ENCODE measurements at regions not wholly inside any gene's neighbourhood (a gene's known extent, or its start where the extent isn't known, plus 50 kb on each side); places are given as distances from the start of the nearest gene placed in this dataset.

DNA sequence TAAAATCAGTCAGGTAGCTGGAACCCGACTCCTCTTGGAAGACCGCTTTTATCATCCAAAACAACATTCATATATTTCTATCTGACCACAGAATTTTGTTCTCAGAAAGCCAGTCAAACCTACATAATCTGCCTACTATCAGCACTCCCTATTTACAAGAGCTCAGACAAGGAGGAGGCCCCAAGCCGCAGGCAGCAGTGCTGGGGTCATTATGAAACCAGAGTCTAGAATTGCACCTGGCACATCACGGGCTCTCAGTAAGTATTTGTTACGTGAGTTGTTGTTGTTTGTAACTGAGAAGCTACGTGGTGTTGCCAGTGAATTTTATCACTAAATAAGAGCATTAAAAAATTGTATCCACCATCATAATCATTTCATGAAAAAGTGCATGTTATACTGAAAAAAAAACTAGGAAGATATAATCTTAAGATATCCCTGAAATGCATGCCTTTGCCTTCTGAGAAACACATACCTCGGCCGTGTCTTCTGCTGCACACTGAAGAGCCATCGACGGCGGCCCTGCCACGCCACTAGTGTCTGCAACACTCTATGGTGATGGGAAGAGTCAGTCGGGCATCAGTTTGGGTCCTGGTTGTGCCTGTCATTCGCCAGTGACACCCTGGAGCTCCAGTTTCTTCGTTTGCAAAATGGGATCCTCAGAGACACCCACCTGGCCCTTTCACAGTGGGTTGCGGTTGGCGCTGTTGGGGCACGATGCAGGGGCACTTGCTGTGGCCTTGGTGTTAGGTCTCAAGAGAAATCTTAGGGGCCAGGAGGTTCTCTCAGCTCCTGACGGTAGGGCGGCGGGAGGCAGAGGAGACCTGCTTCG is 505.9 kb downstream of the EIPR1 start:
- DNase-seq (ENCODE audit: low read depth) = no peak

DNA sequence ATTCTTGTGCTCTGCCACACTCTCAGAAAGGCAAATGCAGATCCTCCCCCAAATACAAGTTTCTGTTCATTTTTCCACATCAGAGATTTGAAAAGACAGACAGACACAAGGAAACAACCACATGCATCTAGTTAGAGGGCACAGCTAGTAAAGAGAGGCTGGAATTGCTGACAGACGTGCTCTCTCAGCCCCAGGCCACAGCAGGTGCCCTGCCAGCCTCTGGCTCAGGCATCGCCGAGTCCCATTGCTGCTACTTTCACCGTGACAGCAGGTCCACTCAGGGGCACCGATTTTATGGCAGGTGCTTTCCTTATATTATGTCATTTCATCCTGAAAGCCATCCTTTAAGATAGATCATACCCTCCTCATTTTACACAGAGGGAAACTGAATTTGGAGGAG is 507.5 kb downstream of the EIPR1 start:
- no peak for DNase-seq (ENCODE audit: low read depth)

DNA sequence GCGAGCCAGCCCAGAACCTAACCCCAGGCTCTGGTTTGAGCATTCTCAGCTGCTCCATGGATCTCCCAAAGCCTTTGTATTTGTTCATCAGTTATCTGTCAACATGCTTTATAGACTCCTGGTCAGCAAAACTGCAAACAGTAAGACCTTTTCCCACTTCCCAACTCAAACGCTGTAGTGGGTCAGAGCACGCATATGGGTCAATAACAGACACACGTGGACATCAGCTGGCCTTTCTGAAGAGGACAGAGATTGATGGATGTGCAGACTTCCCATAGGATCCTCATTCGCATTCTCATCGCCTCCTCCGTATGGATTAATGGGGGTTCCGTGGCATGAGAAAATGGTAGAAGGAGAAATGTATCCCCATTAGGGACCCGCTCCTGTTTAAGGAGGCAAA is 508.1 kb downstream of the EIPR1 start:
- no peak for DNase-seq (ENCODE audit: low read depth)

DNA sequence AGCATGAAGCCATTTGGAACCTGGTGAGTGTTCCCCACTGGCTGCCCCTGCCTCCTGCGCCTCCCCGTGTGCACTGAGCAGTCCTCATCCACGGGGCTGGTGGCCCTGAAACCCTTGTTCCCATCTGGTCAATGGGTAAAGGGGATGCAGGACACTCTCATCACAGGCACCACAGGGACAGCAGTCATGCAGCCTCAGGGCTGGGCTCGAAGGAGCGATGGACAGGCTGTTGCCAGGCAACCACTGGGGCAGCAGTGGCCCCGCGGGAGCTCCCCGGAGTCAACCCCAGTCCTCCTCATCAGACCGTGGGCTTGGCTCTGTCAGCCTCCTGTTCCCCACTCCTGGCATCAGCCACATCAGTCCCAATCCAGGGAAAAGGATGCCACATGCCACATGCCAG is 509.5 kb downstream of the EIPR1 start:
- DNase-seq (ENCODE audit: low read depth) = no peak

DNA sequence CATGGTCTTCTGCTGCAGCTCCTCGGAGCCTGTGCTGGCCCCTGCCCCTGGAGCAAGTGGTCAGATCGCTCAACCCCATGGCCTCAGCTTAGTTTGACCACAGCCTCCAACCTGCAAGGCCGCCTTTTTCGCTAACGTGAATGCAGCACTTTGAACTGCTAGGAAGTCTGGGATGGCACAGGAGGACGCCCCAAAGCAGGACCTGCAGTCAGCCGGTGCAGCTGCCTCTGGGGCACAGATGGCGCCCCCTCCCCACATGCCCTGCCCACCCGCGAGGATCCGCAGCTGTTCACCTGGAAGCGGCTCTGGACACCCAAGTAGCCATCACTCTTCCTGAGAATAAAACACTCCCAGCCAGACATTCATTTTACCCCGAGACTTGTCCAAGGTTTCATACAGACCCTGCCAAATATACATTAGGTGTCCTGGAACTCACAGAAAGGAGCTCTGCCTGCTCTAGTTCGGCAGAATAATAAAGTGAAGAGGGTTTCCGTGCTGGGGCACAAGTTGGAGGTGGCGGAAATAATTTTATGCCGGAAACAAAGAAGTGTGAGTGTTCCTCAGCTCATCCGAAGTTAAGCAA is 510.1 kb downstream of the EIPR1 start:
- no peak for DNase-seq (ENCODE audit: low read depth)

DNA sequence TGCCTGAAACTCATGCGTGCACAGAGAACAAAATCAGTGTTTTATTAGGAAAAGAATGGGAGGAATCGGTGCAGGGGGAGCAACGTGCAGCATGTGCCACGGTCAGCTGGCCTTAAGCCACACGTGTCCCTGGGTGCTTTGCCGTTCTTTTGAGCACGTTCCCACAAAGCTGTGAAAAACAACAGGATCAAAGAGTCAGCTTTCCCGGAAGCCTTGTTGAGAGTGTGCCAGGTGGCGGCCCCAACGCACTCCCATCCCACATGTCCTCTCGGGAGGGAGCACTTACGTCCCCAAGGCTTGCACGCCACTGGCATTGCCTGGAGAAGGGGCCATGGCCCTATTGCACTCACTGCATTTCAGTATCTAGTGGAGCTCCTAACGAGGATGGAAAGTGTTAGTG is 511.2 kb downstream of the EIPR1 start:
- no peak for DNase-seq (ENCODE audit: low read depth)

DNA sequence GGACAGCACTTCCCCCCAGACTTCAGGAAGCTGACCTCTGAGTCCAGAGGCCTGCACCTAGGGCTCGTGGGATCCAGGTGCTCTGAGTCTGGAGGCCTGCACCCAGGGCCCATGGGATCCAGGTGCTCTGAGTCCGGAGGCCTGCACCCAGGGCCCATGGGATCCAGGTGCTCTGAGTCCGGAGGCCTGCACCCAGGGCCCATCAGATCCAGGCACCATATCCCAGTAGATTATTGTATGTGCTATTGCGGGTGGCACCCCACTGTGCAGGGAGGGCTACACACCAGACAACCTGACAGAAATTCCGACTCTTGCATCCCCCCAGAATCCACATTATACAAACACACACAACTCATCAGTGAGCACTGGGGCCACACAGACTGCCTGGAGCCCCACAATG is 515.2 kb downstream of the EIPR1 start:
- no peak for DNase-seq (ENCODE audit: low read depth)

DNA sequence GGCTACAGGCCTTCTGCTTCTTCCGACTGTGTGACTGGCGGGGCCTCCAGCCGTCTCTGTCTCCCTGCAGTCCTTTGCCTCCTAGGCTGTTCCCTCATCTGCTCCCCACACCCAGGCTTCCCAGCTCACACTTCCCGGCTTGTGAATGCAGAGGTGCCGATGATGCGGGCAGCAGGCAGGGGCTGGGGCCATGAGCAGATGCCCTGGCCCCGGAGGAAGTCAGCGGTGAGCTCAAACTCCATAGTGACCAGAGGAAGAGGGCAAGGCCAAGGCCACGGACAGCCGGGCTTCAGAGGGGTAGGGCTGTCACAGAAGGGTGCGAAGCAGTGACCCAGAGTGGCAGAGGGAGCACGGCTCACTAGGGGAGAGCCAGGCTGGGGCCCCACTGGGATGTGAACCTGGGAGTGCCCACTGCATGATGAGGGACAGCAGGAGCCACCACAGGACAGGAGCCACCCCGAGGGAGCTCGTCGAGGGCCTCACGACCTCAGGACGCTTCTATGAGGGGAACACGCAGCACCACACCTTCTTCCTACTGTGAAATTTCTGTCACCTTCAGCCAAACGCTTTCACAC is 515.9 kb downstream of the EIPR1 start:
- DNase-seq (ENCODE audit: low read depth) = no peak

DNA sequence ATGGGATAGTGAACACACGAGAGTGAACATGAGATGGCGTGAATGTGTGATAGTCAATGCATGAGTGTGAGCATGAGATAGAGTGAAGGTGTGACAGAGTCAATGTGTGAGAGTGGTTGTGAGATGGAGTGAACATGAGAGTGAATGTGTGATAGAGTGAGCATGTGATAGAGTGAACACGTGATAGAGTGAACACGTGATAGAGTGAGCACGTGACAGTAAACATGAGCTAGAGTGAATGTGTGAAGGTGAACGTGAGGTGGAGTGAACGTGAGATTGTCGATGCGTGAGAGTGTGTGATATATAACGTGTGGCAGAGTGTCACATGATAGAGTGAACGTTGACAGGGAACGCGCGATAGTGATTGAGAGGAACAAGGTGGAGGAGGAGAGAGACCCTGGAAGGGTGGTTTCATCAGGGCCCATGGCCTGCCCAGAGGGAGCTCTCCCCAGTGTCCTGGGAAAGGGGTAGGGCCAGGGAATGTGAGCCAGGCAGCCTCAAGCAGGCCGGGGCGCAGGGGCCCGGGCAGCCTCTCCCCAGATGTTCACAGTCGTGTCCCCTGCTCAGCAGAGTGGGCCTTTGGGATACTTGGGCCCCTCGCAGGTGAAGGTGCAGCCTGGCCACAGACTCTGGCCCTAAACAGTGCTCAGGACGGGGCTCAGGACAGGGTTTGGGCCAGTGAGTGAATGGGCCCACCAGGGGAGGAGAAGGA is 516.9 kb downstream of the EIPR1 start:
- no peak for DNase-seq (ENCODE audit: low read depth)

DNA sequence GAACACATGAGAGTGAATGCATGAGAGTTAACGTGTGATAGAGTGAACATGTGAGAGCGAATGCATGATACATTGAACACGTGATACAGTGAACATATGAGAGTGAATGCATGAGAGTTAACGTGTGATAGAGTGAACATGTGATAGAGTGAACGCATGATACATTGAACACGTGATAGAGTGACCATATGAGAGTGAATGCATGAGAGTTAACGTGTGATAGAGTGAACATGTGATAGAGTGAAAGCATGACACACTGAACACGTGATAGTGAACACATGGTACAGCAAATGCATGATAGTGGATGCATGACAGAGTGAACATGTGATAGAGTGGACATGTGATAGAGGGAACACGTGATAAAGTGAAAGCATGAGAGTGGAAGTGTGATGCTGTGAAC is 517.9 kb downstream of the EIPR1 start:
- no peak for DNase-seq (ENCODE audit: low read depth)

DNA sequence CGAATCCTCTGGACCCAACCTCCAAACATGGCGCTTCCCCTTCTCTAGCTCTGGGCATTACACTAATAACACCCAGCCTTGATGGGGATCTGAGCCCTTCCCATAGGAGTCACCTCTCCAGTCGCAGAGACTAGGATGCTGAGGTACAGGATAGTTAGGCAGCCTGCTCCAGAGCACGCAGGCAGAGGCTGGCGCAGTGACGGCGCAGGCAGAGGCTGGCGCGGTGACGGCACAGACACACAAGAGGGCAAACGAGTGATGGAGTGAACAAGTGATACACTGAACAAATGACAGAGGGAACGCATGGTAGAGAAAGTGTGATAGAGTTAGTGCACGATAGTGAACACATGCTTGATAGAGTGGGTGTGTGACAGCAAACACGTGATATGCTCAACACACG is 518.5 kb downstream of the EIPR1 start:
- DNase-seq (ENCODE audit: low read depth) = no peak

DNA sequence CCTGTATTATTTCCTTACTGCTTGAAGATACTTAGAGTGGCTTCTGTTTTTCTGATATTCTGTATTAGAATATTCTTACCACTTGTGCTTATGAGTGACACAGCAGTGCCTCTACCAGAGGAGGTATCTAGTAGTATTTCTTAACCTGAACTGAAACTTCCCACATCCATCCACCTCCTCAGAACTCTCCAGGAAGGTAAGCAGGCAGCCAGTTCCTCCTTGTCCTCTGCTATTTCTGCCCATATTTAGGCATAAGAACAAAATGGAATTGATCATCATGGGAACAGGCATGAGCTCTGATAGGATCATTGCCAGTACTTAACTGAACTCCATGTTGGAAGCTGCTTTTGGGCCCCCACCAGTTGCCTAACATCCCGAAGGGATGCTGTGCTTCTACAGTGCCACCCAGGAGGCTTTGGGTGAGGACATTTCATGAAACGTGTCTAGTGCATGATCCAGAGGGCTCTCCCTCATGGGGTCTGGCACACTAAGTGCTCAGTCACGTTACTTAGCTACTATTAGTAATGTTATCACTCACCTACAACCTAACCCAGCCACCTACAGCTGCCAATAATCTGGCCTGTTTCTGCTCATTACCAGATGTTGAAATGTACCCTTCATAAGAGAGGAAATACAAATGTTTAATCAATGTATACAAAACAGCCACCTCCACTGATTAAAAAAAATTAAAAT is 520.7 kb downstream of the EIPR1 start:
- DNase-seq (ENCODE audit: low read depth) = no peak

DNA sequence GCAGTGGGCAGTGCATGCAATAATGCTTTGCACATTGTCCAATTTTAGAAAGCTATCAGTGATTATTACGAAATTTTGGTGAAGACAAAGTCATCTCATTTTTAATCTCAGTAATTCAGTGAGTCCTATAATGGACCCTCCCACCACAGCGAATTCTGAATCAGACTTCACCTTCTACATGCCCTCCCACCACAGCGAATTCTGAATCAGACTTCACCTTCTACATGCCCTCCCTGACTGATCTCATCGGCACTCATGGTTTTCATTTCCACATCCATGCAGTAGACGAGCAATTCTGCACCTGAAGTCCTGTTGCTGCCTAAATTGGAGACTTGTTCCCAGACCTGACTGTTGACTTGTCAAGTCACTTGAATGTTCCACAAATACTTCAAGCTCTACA is 522.3 kb downstream of the EIPR1 start:
- DNase-seq (ENCODE audit: low read depth) = no peak

DNA sequence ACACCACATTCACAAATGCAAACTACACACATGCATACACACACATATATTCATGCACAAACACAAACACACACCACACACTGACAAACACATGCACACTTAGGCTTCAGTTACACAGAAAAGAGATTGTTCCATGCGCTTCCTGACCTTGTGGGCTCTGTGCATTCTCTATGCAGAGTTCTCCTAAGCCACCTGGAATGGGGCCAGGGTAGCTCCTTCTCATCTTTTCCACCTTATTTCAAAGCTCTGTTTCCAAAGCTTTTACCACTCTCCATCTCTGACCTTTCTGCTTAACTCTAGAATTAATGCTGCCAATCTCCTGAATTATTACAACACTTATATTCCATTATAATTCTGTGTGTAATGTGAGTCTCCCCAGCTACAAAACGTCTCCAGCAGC is 522.3 kb upstream of the MYT1L start:
- DNase-seq (ENCODE audit: low read depth) = no peak

DNA sequence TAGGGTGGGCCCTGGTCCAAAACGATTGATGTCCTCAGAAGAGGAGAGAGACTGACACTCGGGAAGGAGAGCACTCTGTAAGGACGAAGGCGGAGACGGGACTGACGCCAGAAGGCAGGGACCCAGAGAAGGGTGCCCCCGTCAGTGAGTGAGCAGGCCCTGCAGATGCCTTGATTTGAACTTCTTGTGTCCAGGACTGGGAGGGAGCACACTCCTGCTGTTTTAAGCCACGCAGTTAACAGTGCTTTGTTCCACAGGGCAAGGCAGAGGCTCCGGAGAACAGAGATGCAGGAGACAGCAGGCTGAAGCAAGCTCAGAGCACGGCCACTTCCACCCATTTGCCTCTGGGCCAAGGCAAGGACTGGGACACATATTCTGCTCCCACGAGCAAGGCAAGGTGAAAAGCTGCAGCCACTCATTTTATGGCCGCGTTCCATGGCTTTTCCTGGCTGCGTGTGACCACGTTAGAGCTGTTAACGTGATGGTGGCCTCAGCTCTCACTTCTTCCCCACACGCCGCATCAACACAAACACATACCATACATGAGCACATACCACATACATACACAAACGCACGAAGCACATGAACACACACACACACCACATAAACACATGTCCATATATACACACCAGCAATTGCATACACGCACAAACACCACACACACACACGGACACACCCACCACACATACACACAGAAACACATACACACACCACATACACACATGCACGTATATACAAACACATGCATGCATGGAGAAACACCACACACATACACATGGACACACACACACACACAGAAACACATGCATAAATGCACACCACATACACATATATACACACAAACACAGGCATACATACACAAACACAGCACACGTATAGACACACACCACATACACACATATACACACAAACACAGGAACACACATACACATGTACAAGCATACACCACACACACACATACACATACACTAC is 521.0 kb upstream of the MYT1L start:
- no peak for DNase-seq (ENCODE audit: low read depth)

DNA sequence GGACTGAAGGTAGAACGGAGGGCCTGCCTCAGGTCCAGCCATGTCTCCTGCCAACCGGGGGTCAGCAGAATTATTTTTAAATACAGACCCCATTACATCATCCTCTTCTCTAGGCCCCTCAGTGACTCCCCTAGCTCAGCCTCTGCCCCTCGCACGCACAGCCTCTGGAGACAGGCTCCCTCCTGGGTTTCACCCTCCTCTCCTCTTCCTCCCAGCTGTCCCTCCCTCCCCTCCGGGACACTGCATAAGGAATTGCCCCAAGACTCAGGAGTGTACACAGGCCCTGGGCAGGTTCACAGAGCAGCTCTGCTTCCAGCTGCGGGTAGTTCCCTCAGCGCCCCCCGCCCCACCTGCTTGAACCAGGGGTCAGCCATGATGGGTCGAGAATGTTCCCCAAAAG is 520.2 kb upstream of the MYT1L start:
- no peak for DNase-seq (ENCODE audit: low read depth)

DNA sequence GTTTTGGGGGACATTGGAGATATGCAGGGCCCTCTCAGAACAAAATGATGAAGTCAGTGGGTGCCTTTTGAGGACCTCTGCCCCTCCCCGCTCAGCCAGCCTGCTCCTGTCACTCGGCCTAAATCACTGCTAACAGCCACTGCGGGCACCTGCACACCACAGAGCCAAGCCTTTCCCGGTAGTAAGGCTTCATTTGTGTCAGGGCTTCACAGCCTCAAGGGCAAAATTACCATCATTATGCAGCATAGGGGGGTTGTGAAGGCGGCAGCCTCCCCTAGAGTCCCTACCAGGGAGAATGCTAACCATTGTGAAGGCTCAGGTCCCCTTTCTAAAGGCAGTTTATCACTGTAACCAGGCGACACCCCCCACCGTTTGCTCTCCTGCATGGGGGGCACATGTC is 519.8 kb upstream of the MYT1L start:
- DNase-seq (ENCODE audit: low read depth) = no peak

DNA sequence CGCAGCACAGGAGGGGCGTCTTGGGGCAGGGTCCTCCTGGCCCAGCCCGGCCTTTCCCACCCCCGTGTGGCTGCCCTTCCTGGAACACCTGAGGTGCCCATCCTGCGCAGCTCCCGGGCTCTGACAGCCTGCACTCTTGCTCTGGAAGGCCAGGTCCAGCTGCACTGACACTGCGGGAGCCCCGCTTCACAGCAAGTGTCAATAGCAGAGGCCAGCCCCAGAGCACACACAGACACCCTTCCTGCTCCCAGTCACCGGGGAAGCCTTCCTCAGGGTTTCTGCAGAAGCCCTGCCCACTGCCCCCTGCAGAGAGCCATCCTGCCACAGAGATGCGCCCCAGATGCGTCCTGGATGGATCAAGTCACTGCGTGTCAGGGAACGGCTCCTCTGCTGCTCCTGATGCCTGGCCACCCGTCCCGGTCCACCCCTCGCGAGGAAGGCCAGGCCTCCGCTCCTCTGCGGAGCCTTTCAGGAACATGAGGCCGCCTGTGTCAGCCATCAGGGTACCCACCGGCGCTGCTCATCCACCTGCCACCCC is 519.2 kb upstream of the MYT1L start:
- no peak for DNase-seq (ENCODE audit: low read depth)

DNA sequence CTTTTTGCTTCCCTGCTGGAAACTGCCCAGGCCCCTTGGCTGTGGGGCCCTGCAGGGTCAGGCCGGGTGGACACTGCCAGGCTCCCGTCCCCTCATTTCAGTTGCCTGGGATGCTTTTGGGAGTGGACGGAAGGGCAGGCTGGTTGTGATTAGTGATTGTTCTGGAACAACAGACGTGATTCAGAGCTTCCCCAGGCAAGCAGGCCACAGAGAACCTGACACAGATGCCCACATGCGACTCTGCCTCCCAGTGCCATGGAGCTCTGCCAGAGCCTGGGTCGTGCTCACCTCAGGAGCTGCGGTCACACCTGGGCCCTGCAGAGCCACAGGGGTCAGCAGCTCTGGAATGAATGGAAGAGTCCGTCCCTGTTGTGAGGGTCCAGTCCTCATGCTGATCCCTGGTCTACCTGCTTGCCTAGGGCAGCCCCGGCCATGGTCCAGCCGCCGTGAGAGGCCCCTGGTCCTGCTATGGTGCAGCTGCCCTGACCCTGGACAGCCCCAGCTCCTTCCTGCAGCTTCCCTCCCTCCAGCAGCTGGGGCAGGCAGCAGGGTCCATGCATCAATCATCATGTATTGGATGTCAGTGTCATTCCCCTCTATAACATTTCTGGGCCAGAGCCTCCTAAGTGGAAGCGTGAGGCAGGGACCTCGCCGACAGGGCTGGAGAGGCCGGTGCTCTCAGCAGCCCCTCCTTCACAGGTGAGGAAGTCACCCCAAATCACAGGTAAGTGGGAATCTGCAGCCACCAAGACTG is 518.6 kb upstream of the MYT1L start:
- DNase-seq (ENCODE audit: low read depth) = no peak

DNA sequence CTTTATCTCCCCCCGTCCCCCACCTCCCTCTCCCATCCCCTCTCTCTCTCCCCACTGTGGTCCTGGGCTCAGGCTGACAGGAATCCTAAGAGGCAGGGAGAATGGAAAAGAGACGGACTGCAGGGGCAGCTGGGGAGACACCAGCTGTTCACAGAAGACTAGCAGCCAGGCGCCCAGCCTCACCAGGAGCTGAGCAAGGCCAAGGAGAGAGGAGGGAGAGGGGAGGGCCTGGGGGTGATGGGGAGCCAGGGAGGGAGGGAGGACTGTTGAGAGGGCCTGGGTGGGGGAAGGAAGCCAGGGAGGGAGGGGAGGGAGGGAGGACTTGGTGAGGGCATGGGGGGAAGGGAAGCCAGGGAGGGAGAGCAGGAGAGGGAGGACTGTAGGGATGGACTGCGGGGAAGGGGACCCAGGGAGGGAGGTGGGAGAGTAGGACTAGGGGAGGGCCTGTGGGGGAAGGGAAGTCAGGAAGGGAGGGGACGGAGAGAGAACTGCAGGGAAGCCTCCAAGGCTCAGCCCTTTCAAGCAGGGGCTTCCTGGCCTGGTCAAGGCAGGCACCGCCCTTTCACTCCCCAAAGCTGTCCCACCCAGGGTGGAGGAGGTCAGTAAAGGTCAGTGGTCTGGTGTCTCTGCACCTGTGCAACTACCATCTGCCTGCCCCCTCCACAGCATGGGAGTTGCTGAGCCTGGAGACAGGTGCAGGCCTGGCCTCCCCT is 517.7 kb upstream of the MYT1L start:
- no peak for DNase-seq (ENCODE audit: low read depth)
